ENCODE measurements at regions not wholly inside any gene's neighbourhood (a gene's known extent, or its start where the extent isn't known, plus 50 kb on each side); places are given as distances from the start of the nearest gene placed in this dataset.

DNA sequence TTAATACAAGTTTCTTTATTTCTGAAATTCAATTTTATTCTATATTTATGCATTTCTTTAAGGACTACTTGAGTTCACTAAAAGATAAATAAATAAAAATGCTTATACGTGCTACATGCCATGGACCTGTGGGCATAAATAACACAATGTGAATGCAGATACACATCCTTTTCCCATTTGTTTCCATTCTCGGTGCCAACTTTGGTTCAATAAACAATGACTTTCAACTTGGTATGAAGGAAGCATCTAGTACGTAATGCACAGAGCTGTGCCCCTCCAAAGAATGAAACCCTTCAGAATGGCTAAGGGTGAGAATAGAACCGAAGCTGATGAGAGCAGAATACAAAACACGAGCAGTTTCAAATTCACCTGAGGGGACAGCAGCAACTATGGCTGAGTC lies 409.3 kb downstream of the MTX2 start:
- H3K36me3 Mint-ChIP-seq, result no peaks in the 10 kb centered on the region
- no peak overlapping the region for H3K4me3 Mint-ChIP-seq
- no peak for ATAC-seq
- DNase-seq, result no peak
- peaks cover 18 to 41% of the 10 kb centered on the region in 2 donors for H3K27me3 Mint-ChIP-seq (ENCODE audit: low read depth in 2 of 2)
- H3K9me3 Mint-ChIP-seq, result no peaks in the 10 kb centered on the region
- no peak overlapping the region for H3K27ac ChIP-seq (ENCODE audit: low read length)
- intact Hi-C loops (cut with micrococcal nuclease), result no loop called here
- no peaks in the 10 kb centered on the region for H3K4me1 Mint-ChIP-seq
- no peaks in the 10 kb centered on the region for H3K9me3 ChIP-seq (ENCODE audit: control insufficient read depth, insufficient read depth, low read length)
- 95% methylated on average over 5 of the region's 5 CpGs for WGBS (ENCODE audit: insufficient coverage)
- H3K36me3 ChIP-seq (ENCODE audit: control insufficient read depth, insufficient read depth, low read length), result no peaks in the 10 kb centered on the region
- H3K4me3 ChIP-seq (ENCODE audit: low read length), result no peak overlapping the region
- TF ChIP-seq, protein P1, sequence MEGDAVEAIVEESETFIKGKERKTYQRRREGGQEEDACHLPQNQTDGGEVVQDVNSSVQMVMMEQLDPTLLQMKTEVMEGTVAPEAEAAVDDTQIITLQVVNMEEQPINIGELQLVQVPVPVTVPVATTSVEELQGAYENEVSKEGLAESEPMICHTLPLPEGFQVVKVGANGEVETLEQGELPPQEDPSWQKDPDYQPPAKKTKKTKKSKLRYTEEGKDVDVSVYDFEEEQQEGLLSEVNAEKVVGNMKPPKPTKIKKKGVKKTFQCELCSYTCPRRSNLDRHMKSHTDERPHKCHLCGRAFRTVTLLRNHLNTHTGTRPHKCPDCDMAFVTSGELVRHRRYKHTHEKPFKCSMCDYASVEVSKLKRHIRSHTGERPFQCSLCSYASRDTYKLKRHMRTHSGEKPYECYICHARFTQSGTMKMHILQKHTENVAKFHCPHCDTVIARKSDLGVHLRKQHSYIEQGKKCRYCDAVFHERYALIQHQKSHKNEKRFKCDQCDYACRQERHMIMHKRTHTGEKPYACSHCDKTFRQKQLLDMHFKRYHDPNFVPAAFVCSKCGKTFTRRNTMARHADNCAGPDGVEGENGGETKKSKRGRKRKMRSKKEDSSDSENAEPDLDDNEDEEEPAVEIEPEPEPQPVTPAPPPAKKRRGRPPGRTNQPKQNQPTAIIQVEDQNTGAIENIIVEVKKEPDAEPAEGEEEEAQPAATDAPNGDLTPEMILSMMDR (IDR thresholded peaks at IDR 0.05), result no peak
- no peaks in the 10 kb centered on the region for H3K4me1 ChIP-seq (ENCODE audit: control insufficient read depth, insufficient read depth, low read length)
- H3K27ac Mint-ChIP-seq, result no peak overlapping the region
- peaks cover 5% of the 10 kb centered on the region for H3K27me3 ChIP-seq (ENCODE audit: control insufficient read depth, insufficient read depth, low read length)

DNA sequence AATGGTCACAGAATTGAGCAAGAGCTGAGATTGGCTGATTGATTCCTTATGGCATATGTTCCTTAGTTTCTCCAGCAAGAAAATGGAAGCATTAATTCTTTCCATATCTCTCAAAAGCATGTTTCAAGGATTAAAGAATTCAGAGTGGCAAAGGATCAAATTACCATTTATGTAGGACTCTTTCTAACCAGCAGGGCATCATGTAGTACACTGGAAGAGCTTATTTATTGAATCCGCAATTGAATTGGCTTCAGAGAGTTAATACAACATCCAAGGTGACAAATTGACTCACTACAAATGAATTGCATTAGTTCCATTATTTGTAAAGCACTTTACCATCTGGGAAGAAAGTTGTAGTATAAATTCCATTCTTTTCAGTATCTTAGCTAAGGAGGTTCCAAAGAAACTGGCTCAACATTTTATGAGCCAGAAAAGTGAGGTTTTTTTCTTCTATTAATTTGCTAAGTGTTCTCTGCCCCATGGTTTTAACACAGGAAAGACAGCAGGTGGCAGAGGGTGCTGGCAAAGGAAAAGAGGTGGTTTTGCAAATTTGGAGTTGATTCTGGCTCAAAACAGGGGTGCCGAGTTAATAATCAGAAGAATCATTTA lies 409.9 kb downstream of the MTX2 start:
- H3K36me3 Mint-ChIP-seq, result no peaks in the 10 kb centered on the region

DNA sequence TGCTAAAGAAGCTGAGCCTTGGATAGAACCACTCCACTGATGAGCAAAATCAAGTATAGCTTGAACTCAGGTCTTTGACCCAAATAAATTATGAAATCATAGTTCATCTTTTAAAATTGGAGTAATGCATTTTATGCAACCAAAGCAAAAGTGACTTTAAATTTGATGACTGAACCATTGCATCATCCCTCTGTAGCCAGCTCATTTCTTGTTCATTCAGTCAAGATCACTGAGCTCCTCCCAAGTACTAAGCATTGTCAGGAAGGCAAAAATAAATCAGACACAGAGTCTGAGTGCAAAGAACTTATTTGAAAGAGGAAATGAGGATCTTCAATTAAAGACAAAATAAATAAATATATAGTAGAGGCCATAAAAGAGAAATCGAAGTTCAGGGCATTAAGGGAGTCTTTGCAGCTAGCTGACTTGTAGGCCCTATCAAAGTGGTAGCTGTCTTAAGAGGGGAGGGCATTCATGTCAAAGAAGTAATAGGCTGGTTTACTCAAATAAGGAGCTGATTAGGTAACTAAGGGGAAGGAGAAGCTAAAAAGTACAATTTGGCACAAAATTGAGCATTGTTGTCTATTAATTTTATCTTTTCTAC lies 411.8 kb downstream of the MTX2 start:
- no peaks in the 10 kb centered on the region for H3K4me1 Mint-ChIP-seq
- intact Hi-C loops (cut with micrococcal nuclease), result no loop called here
- TF ChIP-seq, protein P1 (IDR thresholded peaks at IDR 0.05), result no peak
- Histone ChIP-seq H3K27ac (ENCODE audit: low read length) (no peak overlapping the region), H3K27me3 (ENCODE audit: control insufficient read depth, insufficient read depth, low read length) (peaks cover 15% of the 10 kb centered on the region), H3K4me1 (ENCODE audit: control insufficient read depth, insufficient read depth, low read length) (no peaks in the 10 kb centered on the region), H3K9me3 (ENCODE audit: control insufficient read depth, insufficient read depth, low read length) (no peaks in the 10 kb centered on the region), H3K36me3 (ENCODE audit: control insufficient read depth, insufficient read depth, low read length) (no peaks in the 10 kb centered on the region), H3K4me3 (ENCODE audit: low read length) (no peak overlapping the region)
- DNase-seq (no peak), ATAC-seq (no peak)
- 80% methylated on average over 1 of the region's 1 CpG for WGBS (ENCODE audit: insufficient coverage)
- H3K9me3 Mint-ChIP-seq, result no peaks in the 10 kb centered on the region
- H3K27me3 Mint-ChIP-seq (ENCODE audit: low read depth in 2 of 2), result peaks cover 19 to 61% of the 10 kb centered on the region in 2 donors
- H3K36me3 Mint-ChIP-seq, result no peaks in the 10 kb centered on the region
- no peak overlapping the region for H3K27ac Mint-ChIP-seq
- H3K4me3 Mint-ChIP-seq, result no peak overlapping the region

More for the DNA sequence above, 409.9 kb downstream of the MTX2 start:
- H3K27me3 Mint-ChIP-seq (ENCODE audit: low read depth in 2 of 2), result peaks cover 18 to 44% of the 10 kb centered on the region in 2 donors
- H3K9me3 ChIP-seq (ENCODE audit: control insufficient read depth, insufficient read depth, low read length), result no peaks in the 10 kb centered on the region
- no peak overlapping the region for H3K4me3 Mint-ChIP-seq
- H3K4me1 ChIP-seq (ENCODE audit: control insufficient read depth, insufficient read depth, low read length), result no peaks in the 10 kb centered on the region
- peak in 1 of 2 donors; percentile 5 for DNase-seq
- intact Hi-C loops (cut with micrococcal nuclease), result loop anchor here (1.0 kb wide), 1 partner anchor 468 kb away; no protein-coding TSS in a partner anchor
- 72% methylated on average over 2 of the region's 2 CpGs for WGBS (ENCODE audit: insufficient coverage)
- H3K27ac Mint-ChIP-seq, result no peak overlapping the region
- no peaks in the 10 kb centered on the region for H3K36me3 ChIP-seq (ENCODE audit: control insufficient read depth, insufficient read depth, low read length)
- TF ChIP-seq, protein P1 (IDR thresholded peaks at IDR 0.05), result no peak
- H3K9me3 Mint-ChIP-seq, result no peaks in the 10 kb centered on the region
- ATAC-seq, result no peak
- H3K4me3 ChIP-seq (ENCODE audit: low read length), result no peak overlapping the region
- no peaks in the 10 kb centered on the region for H3K4me1 Mint-ChIP-seq
- H3K27me3 ChIP-seq (ENCODE audit: control insufficient read depth, insufficient read depth, low read length), result peaks cover 6% of the 10 kb centered on the region
- no peak overlapping the region for H3K27ac ChIP-seq (ENCODE audit: low read length)

Data from natural killer cell (primary cell).